ENCODE measurements at regions not wholly inside any gene's neighbourhood (a gene's known extent, or its start where the extent isn't known, plus 50 kb on each side); places are given as distances from the start of the nearest gene placed in this dataset.
A peak's percentile ranks its signal among the peaks of the same experiment; 100 is the strongest.

GRCh38 chr9:95670122-95670521, 153.4 kb upstream of the PTCH1 start:
- no peak for DNase-seq (ENCODE audit: low read depth in 2 of 2)

- no peak for DNase-seq (ENCODE audit: low read depth in 2 of 2)
These were observed 152.5 kb upstream of the PTCH1 start for GRCh38 chr9:95669253-95669652.

GRCh38 chr9:95667789-95668188, 151.0 kb upstream of the PTCH1 start:
- no peak for DNase-seq (ENCODE audit: low read depth in 2 of 2)

GRCh38 chr9:95666785-95667155, 150.0 kb upstream of the PTCH1 start:
- no peak for DNase-seq (ENCODE audit: low read depth in 2 of 2)

- no peak for DNase-seq (ENCODE audit: low read depth in 2 of 2)
These were observed 149.5 kb upstream of the PTCH1 start for GRCh38 chr9:95666096-95666784.

- no peak for DNase-seq (ENCODE audit: low read depth in 2 of 2)
These were observed 136.5 kb upstream of the PTCH1 start for GRCh38 chr9:95653246-95653645.

GRCh38 chr9:95650720-95651119, 133.9 kb upstream of the PTCH1 start:
- DNase-seq (ENCODE audit: low read depth in 2 of 2): no peak

- DNase-seq (ENCODE audit: low read depth in 2 of 2): no peak
These were observed 133.0 kb upstream of the PTCH1 start for GRCh38 chr9:95649801-95650213.

GRCh38 chr9:95648225-95648624, 131.5 kb upstream of the PTCH1 start:
- DNase-seq (ENCODE audit: low read depth in 2 of 2): no peak

- DNase-seq (ENCODE audit: low read depth in 2 of 2): no peak
These were observed 129.2 kb upstream of the PTCH1 start for GRCh38 chr9:95645992-95646391.

GRCh38 chr9:95645579-95645978, 128.8 kb upstream of the PTCH1 start:
- DNase-seq (ENCODE audit: low read depth in 2 of 2): no peak

- no peak for DNase-seq (ENCODE audit: low read depth in 2 of 2)
These were observed 127.6 kb upstream of the PTCH1 start for GRCh38 chr9:95644377-95644776.

GRCh38 chr9:95643619-95644018, 126.8 kb upstream of the PTCH1 start:
- no peak for DNase-seq (ENCODE audit: low read depth in 2 of 2)

GRCh38 chr9:95642189-95642588, 125.4 kb upstream of the PTCH1 start:
- DNase-seq (ENCODE audit: low read depth in 2 of 2): no peak

GRCh38 chr9:95641586-95641985, 124.8 kb upstream of the PTCH1 start:
- no peak for DNase-seq (ENCODE audit: low read depth in 2 of 2)

GRCh38 chr9:95640336-95640735, 123.6 kb upstream of the PTCH1 start:
- DNase-seq (ENCODE audit: low read depth in 2 of 2): no peak

GRCh38 chr9:95635986-95636671, 119.4 kb upstream of the PTCH1 start:
- DNase-seq (ENCODE audit: low read depth in 2 of 2): no peak

- no peak for DNase-seq (ENCODE audit: low read depth in 2 of 2)
These were observed 117.8 kb upstream of the PTCH1 start for GRCh38 chr9:95634536-95634935.

GRCh38 chr9:95634114-95634513, 117.3 kb upstream of the PTCH1 start:
- no peak for DNase-seq (ENCODE audit: low read depth in 2 of 2)

GRCh38 chr9:95629585-95629984, 112.8 kb upstream of the PTCH1 start:
- no peak for DNase-seq (ENCODE audit: low read depth in 2 of 2)

- DNase-seq (ENCODE audit: low read depth in 2 of 2): no peak
These were observed 111.0 kb upstream of the PTCH1 start for GRCh38 chr9:95627802-95628201.

GRCh38 chr9:95626885-95627558, 110.3 kb upstream of the PTCH1 start:
- DNase-seq (ENCODE audit: low read depth in 2 of 2): peak; percentile 12 to 17

- DNase-seq (ENCODE audit: low read depth in 2 of 2): no peak
These were observed 109.6 kb upstream of the PTCH1 start for GRCh38 chr9:95626341-95626740.
